OCI-LY3 (cell line): ENCODE measurements at regions not wholly inside any gene's neighbourhood (a gene's known extent, or its start where the extent isn't known, plus 50 kb on each side); places are given as distances from the start of the nearest gene placed in this dataset.
"Not testable (repeated sequence)": the region's sequence is repeated elsewhere in the genome, so short reads cannot be mapped to it uniquely, and the experiment has no call there.

Experiments
- H2AFZ ChIP-seq: fragments of 200-600, 300-600 bp; shearing (Covaris generic); 2 replicates; pipeline ENCODE4 v1.6.0; 2014; ENCODE audit warnings: antibody characterized with exemption, low read depth, low read length
- H3K27ac ChIP-seq: fragments of 200-600, 300-600 bp; sonication (generic); 2 replicates; pipeline ENCODE4 v1.5.1; 2014; ENCODE audit warnings: mild to moderate bottlenecking, low read length, moderate library complexity, mixed read lengths
- H3K27me3 ChIP-seq: fragments of 200-600, 300-600 bp; sonication (generic); 2 replicates; pipeline ENCODE4 v1.6.1; 2014; ENCODE audit warnings: low read depth, low read length, mixed read lengths
- H3K36me3 ChIP-seq: fragments of 200-600, 300-600 bp; sonication (generic); replicated peaks from 2 replicates; pipeline ENCODE3; 2014; ENCODE audit warnings: low read depth, low read length, mixed read lengths
- H3K4me1 ChIP-seq: fragments of 300-600, 200-600 bp; sonication (generic); 2 replicates; pipeline ENCODE4 v1.6.1; 2014; ENCODE audit warnings: low read length, mixed read lengths
- H3K4me2 ChIP-seq: fragments of 200-600, 300-600 bp; sonication (generic); 2 replicates; pipeline ENCODE4 v1.6.1; 2014; ENCODE audit warnings: low read length, mixed read lengths
- H3K4me3 ChIP-seq: fragments of 300-600, 200-600 bp; sonication (generic); 2 replicates; pipeline ENCODE4 v1.5.1; 2014; ENCODE audit warnings: antibody characterized with exemption, mild to moderate bottlenecking, low read length, moderate library complexity
- H3K79me2 ChIP-seq: fragments of 300-600, 200-600 bp; shearing (Covaris generic); 2 replicates; pipeline ENCODE4 v1.6.1; 2014; ENCODE audit warnings: mild to moderate bottlenecking, low read length, mixed read lengths
- H3K9ac ChIP-seq: fragments of 300-600, 200-600 bp; shearing (Covaris generic); 2 replicates; pipeline ENCODE4 v1.6.0; 2014; ENCODE audit warnings: mild to moderate bottlenecking, low read length, moderate library complexity
- H3K9me3 ChIP-seq: fragments of 200-600, 300-600 bp; shearing (Covaris generic); 2 replicates; pipeline ENCODE4 v1.6.1; 2014; ENCODE audit warnings: low read length, mixed read lengths; ENCODE audit not compliant: insufficient read depth
- H4K20me1 ChIP-seq: fragments of 200-600, 300-600 bp; sonication (generic); 2 replicates; pipeline ENCODE4 v1.6.1; 2016; ENCODE audit warnings: low read length, mixed read lengths; ENCODE audit not compliant: insufficient read depth
- EZH2phosphoT487 ChIP-seq: fragments of 200-600 bp; shearing (Covaris generic); IDR thresholded peaks from 2 replicates; pipeline ENCODE4 v1.6.1; 2018; ENCODE audit warnings: antibody characterized with exemption, mixed run types, low read depth
- TF ChIP-seq, protein P1 (sequence below): fragments of 200-600, 300-600 bp; sonication (generic); IDR thresholded peaks from 2 replicates; pipeline ENCODE4 v1.5.1; 2014; ENCODE audit warnings: antibody characterized with exemption, low read length, low read depth

DNA sequence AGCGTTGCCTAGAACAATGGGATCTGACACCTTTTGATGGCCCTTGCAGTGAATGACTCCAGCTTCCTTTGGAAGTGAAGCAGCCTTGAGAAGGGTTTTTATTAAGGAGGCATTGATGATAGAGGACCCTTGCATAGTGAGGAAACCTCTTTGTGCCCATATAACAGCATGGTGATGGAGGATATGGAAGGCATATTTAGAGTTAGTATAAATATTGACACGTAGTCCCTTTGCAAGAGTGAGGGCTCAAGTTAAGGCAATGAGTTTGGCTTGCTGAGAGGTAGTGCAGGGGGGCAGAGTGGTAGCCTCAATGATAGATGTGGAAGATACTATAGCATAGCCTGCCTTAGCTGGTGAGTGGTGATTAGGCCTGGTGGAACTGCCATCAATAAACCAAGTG is 173.8 kb downstream of the UNC5CL start:
- H3K4me2 ChIP-seq, H3K79me2 ChIP-seq, H3K9ac ChIP-seq, H3K36me3 ChIP-seq, H3K4me3 ChIP-seq, H2AFZ ChIP-seq, H3K27ac ChIP-seq, H4K20me1 ChIP-seq, H3K9me3 ChIP-seq, H3K4me1 ChIP-seq: not testable (repeated sequence)
- peaks cover 12% of the 10 kb centered on the region; the same call in 1 of the 2 replicates for H3K27me3 ChIP-seq

DNA sequence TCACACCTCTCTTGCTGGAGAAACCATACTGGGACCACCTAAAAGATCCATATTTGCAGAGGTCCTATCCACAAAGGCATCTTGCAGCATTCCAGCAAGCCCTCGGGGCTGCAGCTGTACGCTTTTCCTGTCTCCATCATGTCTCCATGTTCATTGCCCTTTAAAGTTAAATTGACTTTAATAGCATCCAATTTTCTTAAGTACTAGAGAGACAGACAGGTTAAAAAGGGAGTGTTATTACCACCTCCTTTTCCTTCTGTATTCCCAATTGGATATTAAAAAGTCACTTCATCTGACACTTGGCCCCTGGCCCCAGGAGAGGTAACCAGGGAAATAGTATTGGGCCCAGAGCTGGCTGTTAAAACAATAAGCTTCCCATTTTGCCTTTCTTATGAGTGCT is 178.6 kb downstream of the UNC5CL start:
- TF ChIP-seq EZH2phosphoT487: no peak
- TF ChIP-seq, protein P1, sequence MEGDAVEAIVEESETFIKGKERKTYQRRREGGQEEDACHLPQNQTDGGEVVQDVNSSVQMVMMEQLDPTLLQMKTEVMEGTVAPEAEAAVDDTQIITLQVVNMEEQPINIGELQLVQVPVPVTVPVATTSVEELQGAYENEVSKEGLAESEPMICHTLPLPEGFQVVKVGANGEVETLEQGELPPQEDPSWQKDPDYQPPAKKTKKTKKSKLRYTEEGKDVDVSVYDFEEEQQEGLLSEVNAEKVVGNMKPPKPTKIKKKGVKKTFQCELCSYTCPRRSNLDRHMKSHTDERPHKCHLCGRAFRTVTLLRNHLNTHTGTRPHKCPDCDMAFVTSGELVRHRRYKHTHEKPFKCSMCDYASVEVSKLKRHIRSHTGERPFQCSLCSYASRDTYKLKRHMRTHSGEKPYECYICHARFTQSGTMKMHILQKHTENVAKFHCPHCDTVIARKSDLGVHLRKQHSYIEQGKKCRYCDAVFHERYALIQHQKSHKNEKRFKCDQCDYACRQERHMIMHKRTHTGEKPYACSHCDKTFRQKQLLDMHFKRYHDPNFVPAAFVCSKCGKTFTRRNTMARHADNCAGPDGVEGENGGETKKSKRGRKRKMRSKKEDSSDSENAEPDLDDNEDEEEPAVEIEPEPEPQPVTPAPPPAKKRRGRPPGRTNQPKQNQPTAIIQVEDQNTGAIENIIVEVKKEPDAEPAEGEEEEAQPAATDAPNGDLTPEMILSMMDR: no peak
- no peak overlapping the region for H3K9ac ChIP-seq
- no peak overlapping the region for H2AFZ ChIP-seq
- no peaks in the 10 kb centered on the region for H3K9me3 ChIP-seq
- no peaks in the 10 kb centered on the region for H4K20me1 ChIP-seq
- no peaks in the 10 kb centered on the region for H3K4me1 ChIP-seq
- peaks cover 36% of the 10 kb centered on the region for H3K27me3 ChIP-seq
- no peaks in the 10 kb centered on the region for H3K36me3 ChIP-seq
- no peak overlapping the region for H3K4me2 ChIP-seq
- H3K4me3 ChIP-seq: no peak overlapping the region
- no peaks in the 10 kb centered on the region for H3K79me2 ChIP-seq
- H3K27ac ChIP-seq: no peak overlapping the region

DNA sequence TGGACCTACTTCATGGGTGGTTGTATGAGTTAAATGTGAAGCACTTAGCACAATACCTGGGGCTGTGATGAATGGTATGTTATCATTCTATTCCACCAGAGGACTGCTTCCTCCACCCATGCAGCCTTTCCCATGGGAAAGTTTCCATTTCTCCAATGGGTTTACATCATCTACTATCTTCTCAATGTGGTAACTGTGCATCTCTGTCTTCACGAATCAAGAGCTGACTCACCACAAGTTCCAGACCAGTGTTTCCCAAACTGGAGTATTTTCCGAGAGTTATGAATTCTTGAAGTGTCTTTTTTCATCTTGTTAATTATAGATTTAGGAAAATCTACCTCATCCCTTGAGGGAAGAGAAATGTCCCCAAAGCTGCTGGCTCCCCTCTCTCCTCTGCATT is 182.8 kb downstream of the UNC5CL start:
- Histone ChIP-seq H3K9ac (no peak overlapping the region), H3K9me3 (no peaks in the 10 kb centered on the region), H4K20me1 (no peaks in the 10 kb centered on the region), H3K27ac (no peak overlapping the region), H3K4me2 (no peak overlapping the region), H3K79me2 (no peaks in the 10 kb centered on the region), H3K4me1 (peaks cover 8% of the 10 kb centered on the region), H3K27me3 (peaks cover 32% of the 10 kb centered on the region), H2AFZ (no peak overlapping the region), H3K36me3 (no peaks in the 10 kb centered on the region), H3K4me3 (no peak overlapping the region)
- no peak for TF ChIP-seq EZH2phosphoT487
- TF ChIP-seq, protein P1: no peak

- H2AFZ ChIP-seq: no peak overlapping the region
- H3K9me3 ChIP-seq: no peaks in the 10 kb centered on the region
- H3K4me1 ChIP-seq: peaks cover 8% of the 10 kb centered on the region
- no peak overlapping the region for H3K27ac ChIP-seq
- no peak overlapping the region for H3K9ac ChIP-seq
- H3K4me3 ChIP-seq: no peak overlapping the region
- peaks cover 25% of the 10 kb centered on the region for H3K27me3 ChIP-seq
- TF ChIP-seq, protein P1: no peak
- no peak for TF ChIP-seq EZH2phosphoT487
- no peaks in the 10 kb centered on the region for H3K36me3 ChIP-seq
- H4K20me1 ChIP-seq: no peaks in the 10 kb centered on the region
- no peak overlapping the region for H3K4me2 ChIP-seq
- no peaks in the 10 kb centered on the region for H3K79me2 ChIP-seq
Measured at GRCh38 chr6:40855168-40855880, 183.7 kb downstream of the UNC5CL start.
